Endothelial cell of umbilical vein (primary cell): ENCODE measurements at regions not wholly inside any gene's neighbourhood (a gene's known extent, or its start where the extent isn't known, plus 50 kb on each side); places are given as distances from the start of the nearest gene placed in this dataset.
A peak's percentile ranks its signal among the peaks of the same experiment; 100 is the strongest.

Experiments used
- BruUV-seq: library from RNA; stranded (reverse); fragments of 400-500 nt; replicated peaks from 2 replicates; lab custom pipeline; 2021; lab: Mats Ljungman, UMichigan
- CTCF ChIA-PET: fragments of 300-600, 350-600 bp; sonication (Branson Sonifier 250); formaldehyde crosslinking; loops from one replicate; lab custom pipeline; 2021; ENCODE audit warnings: antibody characterized with exemption, inconsistent platforms; lab: Charles Lee
- POLR2A ChIA-PET: fragments of 300-600, 350-600 bp; sonication (Branson Sonifier 250); formaldehyde crosslinking; loops from one replicate; lab custom pipeline; 2021; ENCODE audit warnings: antibody characterized with exemption, inconsistent platforms; lab: Charles Lee
- DNase-seq: peaks from one replicate; pipeline ENCODE4 v3.0.0-alpha.2; 2011; ENCODE audit warnings: low read depth, low spot score
- FAIRE-seq: peaks from 2 replicates; lab custom pipeline; 2011; peaks lifted over from hg19 to GRCh38; lab: Jason Lieb, UNC
- H2AFZ ChIP-seq: 2 replicates; pipeline ENCODE4 v1.6.0; 2012; ENCODE audit warnings: low read depth, low read length, control low read depth, inconsistent platforms
- H3K27ac ChIP-seq: 2 replicates; pipeline ENCODE4 v1.5.1; 2011; ENCODE audit warnings: low read depth, mild to moderate bottlenecking, control low read depth, low read length, moderate library complexity; ENCODE audit not compliant: insufficient read depth
- H3K27me3 ChIP-seq, 2 experiments: 2 replicates each; pipeline versions ENCODE4 v1.6.0 to v1.6.1; 2011; ENCODE audit warnings: low read length in 2 of 2, mixed read lengths in 1 of 2; ENCODE audit not compliant: control insufficient read depth in 2 of 2, insufficient read depth in 2 of 2
- H3K36me3 ChIP-seq, 2 experiments: 2 replicates in 1 of 2; 3 replicates in 1 of 2; pipeline ENCODE4 v1.5.1; 2011; ENCODE audit warnings: low read length in 2 of 2, mild to moderate bottlenecking in 1 of 2, moderate library complexity in 1 of 2; ENCODE audit not compliant: control insufficient read depth in 2 of 2, insufficient read depth in 2 of 2; ENCODE audit errors: extremely low read depth in 1 of 2
- H3K4me1 ChIP-seq: 3 replicates; pipeline ENCODE4 v1.5.1; 2011; ENCODE audit warnings: mild to moderate bottlenecking, low read length; ENCODE audit not compliant: control insufficient read depth, insufficient read depth; ENCODE audit errors: extremely low read depth
- H3K4me2 ChIP-seq: 2 replicates; pipeline ENCODE4 v1.6.1; 2011; ENCODE audit warnings: low read length, control low read depth, mixed read lengths; ENCODE audit not compliant: insufficient read depth
- H3K4me3 ChIP-seq, 3 experiments: fragments of 200-600 bp in 1 of 3; sonication (generic), shearing (Covaris generic) in 1 of 3; replicated peaks in 1 of 3; 2 replicates each; pipeline ENCODE4 v1.5.1; 2011 to 2016; ENCODE audit warnings: control low read depth in 3 of 3, low read length in 3 of 3, mild to moderate bottlenecking in 2 of 3, inconsistent platforms in 1 of 3, low read depth in 1 of 3, moderate library complexity in 1 of 3; ENCODE audit not compliant: insufficient read depth in 1 of 3
- H3K79me2 ChIP-seq: 2 replicates; pipeline ENCODE4 v1.6.0; 2012; ENCODE audit warnings: low read length, inconsistent platforms; ENCODE audit not compliant: control insufficient read depth, insufficient read depth
- H3K9ac ChIP-seq: replicated peaks from 2 replicates; pipeline ENCODE3; 2011; ENCODE audit warnings: low read length, control low read depth; ENCODE audit not compliant: insufficient read depth; ENCODE audit errors: extremely low read depth
- H3K9me1 ChIP-seq: replicated peaks from 3 replicates; pipeline ENCODE4 v1.6.0; 2011; ENCODE audit warnings: mild to moderate bottlenecking, low read length; ENCODE audit not compliant: control insufficient read depth, insufficient read depth; ENCODE audit errors: extremely low read depth
- H3K9me3 ChIP-seq: replicated peaks from 2 replicates; pipeline ENCODE4 v1.5.1; 2012; ENCODE audit warnings: low read length, inconsistent platforms; ENCODE audit not compliant: control insufficient read depth, insufficient read depth
- H4K20me1 ChIP-seq: replicated peaks from 2 replicates; pipeline ENCODE3; 2011; ENCODE audit warnings: mild to moderate bottlenecking, low read length; ENCODE audit not compliant: control insufficient read depth, insufficient read depth; ENCODE audit errors: extremely low read depth
- EZH2 ChIP-seq: IDR thresholded peaks from 2 replicates; pipeline ENCODE4 v1.6.1; 2012; ENCODE audit warnings: borderline replicate concordance, low read depth, mild to moderate bottlenecking, moderate library complexity, low read length, inconsistent platforms; ENCODE audit not compliant: severe bottlenecking
- FOS ChIP-seq: IDR thresholded peaks from 2 replicates; pipeline ENCODE4 v1.6.1; 2011; ENCODE audit warnings: mild to moderate bottlenecking, low read length, moderate library complexity, borderline replicate concordance; ENCODE audit not compliant: insufficient read depth
- GATA2 ChIP-seq: IDR thresholded peaks from 2 replicates; pipeline ENCODE4 v1.7.0; 2011; ENCODE audit warnings: low read depth, mild to moderate bottlenecking, moderate library complexity, mixed read lengths, low read length; ENCODE audit not compliant: insufficient read length, insufficient read depth
- JUN ChIP-seq: IDR thresholded peaks from 2 replicates; pipeline ENCODE4 v1.6.1; 2011; ENCODE audit warnings: borderline replicate concordance, low read depth; ENCODE audit not compliant: insufficient read length, insufficient read depth
- MYC ChIP-seq: IDR thresholded peaks from one replicate; pipeline ENCODE4 v1.6.1; 2011; ENCODE audit warnings: mild to moderate bottlenecking, low read depth, low read length
- POLR2A ChIP-seq: IDR thresholded peaks from 2 replicates; pipeline ENCODE4 v1.6.1; 2012; ENCODE audit warnings: low read depth, mild to moderate bottlenecking, control low read depth, low read length
- POLR2AphosphoS5 ChIP-seq: IDR thresholded peaks from 2 replicates; pipeline ENCODE4 v1.6.1; 2012; ENCODE audit warnings: low read depth, mild to moderate bottlenecking, control low read depth, low read length, moderate library complexity; ENCODE audit not compliant: insufficient read depth
- dilution Hi-C: fragments of 300-500 bp; cut with MboI; formaldehyde crosslinking; loops from one replicate; pipeline ENCODE4 v1.15.0; 2019; ENCODE audit warnings: low sequenced_read_pairs; ENCODE audit not compliant: extremely low pct_ligation_motif_present
- intact Hi-C: fragments of 100-400 bp; cut with micrococcal nuclease; formaldehyde crosslinking; loops from one replicate; pipeline ENCODE4 v1.10.0; 2022
- TF ChIP-seq, protein P1 (sequence below), 2 donors: IDR thresholded peaks; 1 replicate in 1 of 2; 2 replicates in 1 of 2; pipeline ENCODE4 v1.5.1; 2011; ENCODE audit warnings: low read length in 2 of 2, mild to moderate bottlenecking in 2 of 2, moderate library complexity in 2 of 2, control low read depth in 1 of 2, inconsistent platforms in 1 of 2, low read depth in 1 of 2; ENCODE audit not compliant: insufficient read depth in 1 of 2; ENCODE audit errors: extremely low read depth in 1 of 2
- TF ChIP-seq, protein P2 (sequence below): IDR thresholded peaks from 2 replicates; pipeline ENCODE4 v1.6.1; 2011; ENCODE audit not compliant: insufficient read depth, insufficient read length

DNA sequence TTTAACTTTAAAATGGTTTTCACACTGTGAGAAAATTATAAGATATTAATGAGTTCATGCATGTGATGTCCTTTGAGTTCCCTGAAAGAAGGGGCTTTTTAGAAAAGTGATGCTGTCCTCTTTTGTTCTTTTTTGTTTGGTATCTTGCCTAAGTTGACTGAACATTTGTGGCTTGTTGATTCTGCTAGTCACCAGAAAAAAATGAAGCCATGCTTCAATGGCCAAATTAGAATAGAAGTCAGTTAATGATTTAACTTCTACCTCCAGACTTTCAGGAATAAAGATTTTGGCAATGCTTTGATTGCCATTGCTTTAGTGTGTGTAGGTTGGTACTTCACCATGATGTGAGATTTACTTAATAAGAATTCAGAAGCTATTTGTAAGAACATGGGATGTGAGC lies 260.6 kb upstream of the NECTIN3 start:
- dilution Hi-C loops, result no loop called here
- TF ChIP-seq POLR2AphosphoS5, result no peak
- no peak for TF ChIP-seq EZH2
- TF ChIP-seq, protein P1, sequence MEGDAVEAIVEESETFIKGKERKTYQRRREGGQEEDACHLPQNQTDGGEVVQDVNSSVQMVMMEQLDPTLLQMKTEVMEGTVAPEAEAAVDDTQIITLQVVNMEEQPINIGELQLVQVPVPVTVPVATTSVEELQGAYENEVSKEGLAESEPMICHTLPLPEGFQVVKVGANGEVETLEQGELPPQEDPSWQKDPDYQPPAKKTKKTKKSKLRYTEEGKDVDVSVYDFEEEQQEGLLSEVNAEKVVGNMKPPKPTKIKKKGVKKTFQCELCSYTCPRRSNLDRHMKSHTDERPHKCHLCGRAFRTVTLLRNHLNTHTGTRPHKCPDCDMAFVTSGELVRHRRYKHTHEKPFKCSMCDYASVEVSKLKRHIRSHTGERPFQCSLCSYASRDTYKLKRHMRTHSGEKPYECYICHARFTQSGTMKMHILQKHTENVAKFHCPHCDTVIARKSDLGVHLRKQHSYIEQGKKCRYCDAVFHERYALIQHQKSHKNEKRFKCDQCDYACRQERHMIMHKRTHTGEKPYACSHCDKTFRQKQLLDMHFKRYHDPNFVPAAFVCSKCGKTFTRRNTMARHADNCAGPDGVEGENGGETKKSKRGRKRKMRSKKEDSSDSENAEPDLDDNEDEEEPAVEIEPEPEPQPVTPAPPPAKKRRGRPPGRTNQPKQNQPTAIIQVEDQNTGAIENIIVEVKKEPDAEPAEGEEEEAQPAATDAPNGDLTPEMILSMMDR (IDR thresholded peaks at IDR 0.05; ENCODE audit: extremely low read depth in 1 of 2, insufficient read depth in 1 of 2, low read depth in 1 of 2, low read length in 2 of 2), result no peak
- TF ChIP-seq, protein P2, sequence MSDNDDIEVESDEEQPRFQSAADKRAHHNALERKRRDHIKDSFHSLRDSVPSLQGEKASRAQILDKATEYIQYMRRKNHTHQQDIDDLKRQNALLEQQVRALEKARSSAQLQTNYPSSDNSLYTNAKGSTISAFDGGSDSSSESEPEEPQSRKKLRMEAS, result no peak
- TF ChIP-seq MYC, result no peak
- no peak for TF ChIP-seq JUN
- no peak for TF ChIP-seq POLR2A
- TF ChIP-seq GATA2, result no peak
- TF ChIP-seq FOS, result no peak
- Histone ChIP-seq H3K4me3 (no peak overlapping the region), H3K27ac (no peak overlapping the region), H3K4me1 (peaks cover 21% of the 10 kb centered on the region), H3K79me2 (no peaks in the 10 kb centered on the region), H3K27me3 (no peaks in the 10 kb centered on the region), H3K9ac (no peak overlapping the region), H3K9me3 (no peaks in the 10 kb centered on the region), H3K4me2 (peak overlapping the region; percentile 24), H3K36me3 (no peaks in the 10 kb centered on the region), H3K9me1 (no peaks in the 10 kb centered on the region), H2AFZ (no peak overlapping the region), H4K20me1 (no peaks in the 10 kb centered on the region)
- ChIA-PET CTCF (interaction anchor here (1.5 to 1.9 kb wide), 2 partner anchors 12 to 496 kb away, joined by 4 to 5 read pairs; no protein-coding TSS in a partner anchor), POLR2A (no interaction called here)
- no TSS peak for BruUV-seq
- FAIRE-seq (no peak), DNase-seq (no peak)
- intact Hi-C loops, result loop anchor here (10.0 kb wide), 1 partner anchor 396 kb away; no protein-coding TSS in a partner anchor
